GM13977 (cell line): ENCODE measurements at regions not wholly inside any gene's neighbourhood (a gene's known extent, or its start where the extent isn't known, plus 50 kb on each side); places are given as distances from the start of the nearest gene placed in this dataset.

ENCODE experiments used
- DNase-seq: peaks from one replicate; pipeline ENCODE4 v3.0.0; 2012; ENCODE audit warnings: low spot score
- CTCF ChIP-seq: IDR thresholded peaks from 2 replicates; pipeline ENCODE4 v1.5.1; 2012; ENCODE audit warnings: mild to moderate bottlenecking, control low read depth; ENCODE audit not compliant: insufficient read depth; ENCODE audit errors: extremely low read depth, missing control alignments
- in situ Hi-C: fragments of 300-500 bp; cut with MboI; formaldehyde crosslinking; loops from one replicate; pipeline ENCODE4 v1.12.0; 2022; ENCODE audit warnings: low sequenced_read_pairs, low pct_unique_long_range_greater_than_20kb, mixed read lengths, inconsistent platforms; ENCODE audit not compliant: unreplicated experiment

GRCh38 chr15:69830876-69831275 is 266.8 kb downstream of the TLE3 start:
- in situ Hi-C loops: no loop called here
- no peak for TF ChIP-seq CTCF
- no peak for DNase-seq

- no peak for TF ChIP-seq CTCF
- in situ Hi-C loops: no loop called here
- DNase-seq: no peak
These were observed 263.4 kb downstream of the TLE3 start for GRCh38 chr15:69834267-69834666.

- no peak for DNase-seq
- TF ChIP-seq CTCF: no peak
- in situ Hi-C loops: no loop called here
These were observed 263.0 kb downstream of the TLE3 start for GRCh38 chr15:69834761-69835160.

GRCh38 chr15:69836048-69836447 is 261.7 kb downstream of the TLE3 start:
- in situ Hi-C loops: no loop called here
- DNase-seq: no peak
- TF ChIP-seq CTCF: no peak

- DNase-seq: no peak
- in situ Hi-C loops: no loop called here
- no peak for TF ChIP-seq CTCF
These were observed 261.0 kb downstream of the TLE3 start for GRCh38 chr15:69836526-69837230.

- no peak for TF ChIP-seq CTCF
- no peak for DNase-seq
- in situ Hi-C loops: no loop called here
These were observed 259.4 kb downstream of the TLE3 start for GRCh38 chr15:69838338-69838737.
